ENCODE measurements at regions not wholly inside any gene's neighbourhood (a gene's known extent, or its start where the extent isn't known, plus 50 kb on each side); places are given as distances from the start of the nearest gene placed in this dataset.

GRCh38 chr13:103130681-103131210, 64.5 kb upstream of the SLC10A2 start:
- no peak for DNase-seq (ENCODE audit: low read depth)

GRCh38 chr13:103130146-103130545, 63.9 kb upstream of the SLC10A2 start:
- DNase-seq (ENCODE audit: low read depth) = no peak
